SK-N-SH (cell line): ENCODE measurements at regions not wholly inside any gene's neighbourhood (a gene's known extent, or its start where the extent isn't known, plus 50 kb on each side); places are given as distances from the start of the nearest gene placed in this dataset.

Experiments used
- CTCF ChIA-PET: fragments of 300-600, 350-600 bp; formaldehyde crosslinking; extraction: SDS; loops from one replicate; lab custom pipeline; 2021; lab: Yijun Ruan, JAX
- POLR2A ChIA-PET: fragments of 350-600 bp; sonication (Branson Sonifier 250); formaldehyde crosslinking; extraction: SDS; loops from one replicate; lab custom pipeline; 2020; ENCODE audit warnings: antibody characterized with exemption, inconsistent platforms; lab: Yijun Ruan, JAX
- DNase-seq: peaks from one replicate; pipeline ENCODE4 v3.0.0; 2012
- H2AFZ ChIP-seq: fragments of 200-600 bp; sonication (generic); 2 replicates; pipeline ENCODE4 v1.8.1; 2016; ENCODE audit warnings: antibody characterized with exemption, mild to moderate bottlenecking, low read depth
- H3F3A ChIP-seq: fragments of 200-600 bp; sonication (generic); replicated peaks from 2 replicates; pipeline ENCODE3; 2016; ENCODE audit warnings: antibody characterized with exemption, mild to moderate bottlenecking; ENCODE audit not compliant: insufficient read depth
- H3K27ac ChIP-seq, 2 experiments: fragments of 200-500 bp in 1 of 2; fragments of 200-600 bp in 1 of 2; sonication (Bioruptor generic) in 1 of 2; sonication (generic), shearing (Covaris generic) in 1 of 2; 2 replicates each; pipeline versions ENCODE4 v1.5.1 to v1.6.1; 2014 to 2016; ENCODE audit warnings: low read depth in 2 of 2, inconsistent platforms in 1 of 2, low read length in 1 of 2, mild to moderate bottlenecking in 1 of 2, mixed read lengths in 1 of 2
- H3K27me3 ChIP-seq: fragments of 200-600 bp; sonication (generic), shearing (Covaris generic); 2 replicates; pipeline ENCODE4 v1.6.1; 2016; ENCODE audit warnings: mixed run types; ENCODE audit not compliant: insufficient read depth
- H3K36me3 ChIP-seq, 2 experiments: fragments of 200-500 bp in 1 of 2; fragments of 200-600 bp in 1 of 2; sonication (Bioruptor generic) in 1 of 2; sonication (generic) in 1 of 2; replicated peaks in 1 of 2; 2 replicates each; pipeline versions ENCODE3 to v1.5.1; 2014 to 2016; ENCODE audit warnings: low read length in 1 of 2, mild to moderate bottlenecking in 1 of 2; ENCODE audit not compliant: insufficient read depth in 2 of 2, control insufficient read depth in 1 of 2
- H3K4me1 ChIP-seq, 2 experiments: fragments of 200-500 bp in 1 of 2; fragments of 200-600 bp in 1 of 2; sonication (Bioruptor generic) in 1 of 2; sonication (generic), shearing (Covaris generic) in 1 of 2; 2 replicates each; pipeline versions ENCODE4 v1.5.1 to v1.6.1; 2014 to 2016; ENCODE audit warnings: low read depth in 1 of 2, low read length in 1 of 2, mixed run types in 1 of 2; ENCODE audit not compliant: insufficient read depth in 2 of 2, control insufficient read depth in 1 of 2
- H3K4me2 ChIP-seq: fragments of 200-600 bp; sonication (generic), shearing (Covaris generic); 2 replicates; pipeline ENCODE4 v1.6.1; 2017; ENCODE audit warnings: mixed run types
- H3K4me3 ChIP-seq, 2 experiments: fragments of 200-500 bp in 1 of 2; fragments of 200-600 bp in 1 of 2; sonication (Bioruptor generic) in 1 of 2; sonication (generic), shearing (Covaris generic) in 1 of 2; 2 replicates each; pipeline versions ENCODE4 v1.5.1 to v1.8.1; 2014 to 2016; ENCODE audit warnings: low read depth in 2 of 2, inconsistent platforms in 1 of 2, low read length in 1 of 2, mild to moderate bottlenecking in 1 of 2, mixed read lengths in 1 of 2, moderate library complexity in 1 of 2
- H3K79me2 ChIP-seq: fragments of 200-600 bp; sonication (generic); 2 replicates; pipeline ENCODE4 v1.8.1; 2017; ENCODE audit warnings: mild to moderate bottlenecking; ENCODE audit not compliant: insufficient read depth
- H3K9ac ChIP-seq: fragments of 200-600 bp; sonication (generic); 2 replicates; pipeline ENCODE4 v1.6.1; 2017; ENCODE audit warnings: mixed run types
- H3K9me2 ChIP-seq: fragments of 200-600 bp; sonication (generic); 2 replicates; pipeline ENCODE4 v1.6.1; 2017; ENCODE audit warnings: mixed run types
- H3K9me3 ChIP-seq: fragments of 200-600 bp; sonication (generic); 2 replicates; pipeline ENCODE4 v1.6.1; 2017; ENCODE audit warnings: mixed run types, mild to moderate bottlenecking, moderate library complexity
- H4K20me1 ChIP-seq: fragments of 200-600 bp; sonication (generic); 2 replicates; pipeline ENCODE4 v1.6.1; 2017; ENCODE audit warnings: mild to moderate bottlenecking, mixed run types; ENCODE audit not compliant: insufficient read depth
- FOXJ3 ChIP-seq: sonication (generic); formaldehyde crosslinking; IDR thresholded peaks from 2 replicates; pipeline ENCODE4 v1.5.1; 2020; ENCODE audit warnings: mild to moderate bottlenecking, missing genetic modification reagents
- IRF3 ChIP-seq: fragments of 150-350 bp; IDR thresholded peaks from 2 replicates; pipeline ENCODE4 v1.6.1; 2016; ENCODE audit warnings: mild to moderate bottlenecking, low read depth, low read length
- JUND ChIP-seq: IDR thresholded peaks from 2 replicates; pipeline ENCODE4 v1.4.0; 2012
- NFIC ChIP-seq: IDR thresholded peaks from 2 replicates; pipeline ENCODE4 v1.4.0; 2012; ENCODE audit warnings: borderline replicate concordance
- PBX3 ChIP-seq: IDR thresholded peaks from 2 replicates; pipeline ENCODE4; 2012
- RAD21 ChIP-seq: IDR thresholded peaks from 2 replicates; pipeline ENCODE4 v1.6.1; 2012; ENCODE audit warnings: mild to moderate bottlenecking, low read length
- SMC3 ChIP-seq: IDR thresholded peaks from 2 replicates; pipeline ENCODE4 v1.6.1; 2012; ENCODE audit warnings: low read depth, low read length, improper control_type of control experiment
- TAF1 ChIP-seq: IDR thresholded peaks from 2 replicates; pipeline ENCODE4 v1.6.1; 2012; ENCODE audit warnings: low read depth, mild to moderate bottlenecking, low read length, moderate library complexity, borderline replicate concordance
- TCF12 ChIP-seq: IDR thresholded peaks from 2 replicates; pipeline ENCODE4 v1.4.0; 2012
- ZBTB33 ChIP-seq: IDR thresholded peaks from 2 replicates; pipeline ENCODE4 v1.4.0; 2012; ENCODE audit warnings: low read depth, borderline replicate concordance
- WGBS: methylation state at CpG from one replicate; pipeline ENCODE4 v1.1.6; 2017; ENCODE audit warnings: low lambda C conversion rate; 5-methylcytosine and 5-hydroxymethylcytosine counted together

- Histone ChIP-seq H3K9ac (no peak overlapping the region), H3K9me2 (no peaks in the 10 kb centered on the region)
Measured at GRCh38 chr2:43157506-43158246, 68.7 kb downstream of the ZFP36L2 start.

GRCh38 chr2:43155851-43156411 is 70.5 kb downstream of the ZFP36L2 start:
- no peak overlapping the region for H2AFZ ChIP-seq
- no peaks in the 10 kb centered on the region for H3K79me2 ChIP-seq
- no peak overlapping the region for H3K4me3 ChIP-seq
- ChIA-PET CTCF (interaction anchor here (0.8 to 1.5 kb wide), 5 partner anchors 8 to 73 kb away, joined by 3 to 4 read pairs (median 4); no protein-coding TSS in a partner anchor), POLR2A (no interaction called here)
- H3K4me2 ChIP-seq = no peak overlapping the region
- H3K9ac ChIP-seq = no peak overlapping the region
- H3K4me1 ChIP-seq = peaks cover 8 to 16% of the 10 kb centered on the region in 2 experiments; a peak in 2 of 4 replicates
- H3K27me3 ChIP-seq = no peaks in the 10 kb centered on the region
- WGBS = 93% methylated on average over 12 of the region's 13 CpGs
- TF ChIP-seq IRF3 (no peak), TCF12 (no peak), TAF1 (no peak), RAD21 (no peak)
- no peaks in the 10 kb centered on the region for H3K9me2 ChIP-seq
- DNase-seq = peak; percentile 15
- H3K9me3 ChIP-seq = no peaks in the 10 kb centered on the region
- H3K36me3 ChIP-seq = no peaks in the 10 kb centered on the region
- H3K27ac ChIP-seq = no peak overlapping the region
- no peaks in the 10 kb centered on the region for H3F3A ChIP-seq
- no peaks in the 10 kb centered on the region for H4K20me1 ChIP-seq

More at GRCh38 chr2:43157506-43158246, 68.7 kb downstream of the ZFP36L2 start:
- H3K36me3 ChIP-seq = no peaks in the 10 kb centered on the region
- CTCF ChIA-PET = interaction anchor here (1.0 kb wide), 1 partner anchor 419 kb away, joined by 3 read pairs; no protein-coding TSS in a partner anchor
- H3K9me3 ChIP-seq = no peaks in the 10 kb centered on the region
- no peaks in the 10 kb centered on the region for H3K79me2 ChIP-seq
- H3K4me1 ChIP-seq = peaks cover 8 to 17% of the 10 kb centered on the region in 2 experiments; a peak in 2 of 4 replicates
- no peaks in the 10 kb centered on the region for H4K20me1 ChIP-seq
- DNase-seq = peak; percentile 24
- TF ChIP-seq FOXJ3 (no peak), TCF12 (no peak)
- no peaks in the 10 kb centered on the region for H3K27me3 ChIP-seq
- POLR2A ChIA-PET = no interaction called here
- 93% methylated on average over 13 of the region's 14 CpGs for WGBS
- no peak overlapping the region for H3K27ac ChIP-seq
- H3K4me3 ChIP-seq = no peak overlapping the region
- 0 out of 2 replicates have a peak overlapping the region, but pooled peaks have one; percentile 49 for H3K4me2 ChIP-seq
- no peaks in the 10 kb centered on the region for H3F3A ChIP-seq
- no peak overlapping the region for H2AFZ ChIP-seq

- Histone ChIP-seq H3K4me1 (peaks cover 8 to 16% of the 10 kb centered on the region in 2 experiments; a peak in 2 of 4 replicates), H3K4me2 (no peak overlapping the region), H3K79me2 (no peaks in the 10 kb centered on the region), H3K4me3 (no peak overlapping the region), H3K27ac (no peak overlapping the region), H3K9me3 (no peaks in the 10 kb centered on the region), H3K27me3 (no peaks in the 10 kb centered on the region), H2AFZ (no peak overlapping the region)
- CTCF ChIA-PET = interaction anchor here (0.6 to 1.5 kb wide), 4 partner anchors 10 to 153 kb away, joined by 3 to 4 read pairs (median 4); no protein-coding TSS in a partner anchor
- TF ChIP-seq NFIC = no peak
- TF ChIP-seq JUND = no peak
- TF ChIP-seq ZBTB33 = no peak
- no peak for TF ChIP-seq SMC3
- no peak for TF ChIP-seq PBX3
- TF ChIP-seq, all 33 proteins: peak for 0
- H3F3A ChIP-seq = no peaks in the 10 kb centered on the region
- no CpG with 5 or more reads among the region's 5 CpGs for WGBS
- H3K36me3 ChIP-seq = no peaks in the 10 kb centered on the region
- no peaks in the 10 kb centered on the region for H3K9me2 ChIP-seq
- DNase-seq = peak; percentile 27
- POLR2A ChIA-PET = no interaction called here
- H4K20me1 ChIP-seq = no peaks in the 10 kb centered on the region
- H3K9ac ChIP-seq = no peak overlapping the region
Measured at GRCh38 chr2:43154685-43155084, 71.7 kb downstream of the ZFP36L2 start.
